ENCODE measurements at regions not wholly inside any gene's neighbourhood (a gene's known extent, or its start where the extent isn't known, plus 50 kb on each side); places are given as distances from the start of the nearest gene placed in this dataset.

- DNase-seq = no peak
Measured at GRCh38 chr12:68452078-68452715, 120.0 kb upstream of the MDM1 start.

GRCh38 chr12:68453278-68453677 lies 121.1 kb upstream of the MDM1 start:
- DNase-seq = no peak

DNA sequence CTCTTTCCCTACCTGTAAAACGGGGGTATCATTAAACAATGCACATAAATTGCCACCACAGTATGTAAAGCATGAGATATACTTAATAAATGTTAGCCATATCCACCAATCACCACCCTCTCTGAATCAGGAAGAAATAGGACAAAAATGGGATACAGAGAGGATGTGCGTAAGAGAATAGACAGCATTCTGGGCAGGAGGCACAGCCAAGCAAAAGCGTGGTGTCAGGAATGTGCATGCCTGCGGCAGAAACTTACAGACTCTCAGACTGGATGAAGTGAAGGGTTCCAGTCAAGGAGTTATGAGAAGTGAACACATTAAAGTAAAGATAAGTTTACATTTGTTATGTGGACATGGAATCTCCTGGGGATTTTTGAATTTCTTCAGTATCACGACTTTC lies 121.7 kb upstream of the MDM1 start:
- no peak for DNase-seq

GRCh38 chr12:68454892-68455291 lies 122.7 kb upstream of the MDM1 start:
- DNase-seq = no peak

- no peak for DNase-seq
Measured at GRCh38 chr12:68455691-68456345, 123.7 kb upstream of the MDM1 start.

GRCh38 chr12:68458866-68459265 lies 126.7 kb upstream of the MDM1 start:
- DNase-seq = no peak

- DNase-seq = no peak
Measured at GRCh38 chr12:68460236-68460635, 128.1 kb upstream of the MDM1 start.

DNA sequence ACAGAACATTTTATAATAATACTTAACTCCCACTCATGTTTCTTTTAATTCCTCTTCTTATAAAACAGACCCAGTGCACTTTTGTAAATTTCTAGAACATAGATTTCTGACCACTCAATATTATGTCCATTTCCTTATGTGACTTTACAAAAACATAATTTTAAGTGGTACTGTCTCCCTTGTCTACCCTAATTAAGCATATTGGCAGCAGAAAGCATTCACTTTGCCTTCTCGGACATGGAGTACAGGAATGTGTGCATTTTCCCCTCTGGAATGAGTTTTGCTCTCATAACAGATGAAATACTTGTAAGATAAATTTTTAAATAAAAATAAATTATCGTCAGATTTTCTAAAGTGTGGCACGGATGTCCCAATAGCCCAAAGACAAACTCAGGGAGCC lies 129.5 kb upstream of the MDM1 start:
- no peak for DNase-seq

- DNase-seq = no peak
Measured at GRCh38 chr12:68462803-68463202, 130.6 kb upstream of the MDM1 start.

DNA sequence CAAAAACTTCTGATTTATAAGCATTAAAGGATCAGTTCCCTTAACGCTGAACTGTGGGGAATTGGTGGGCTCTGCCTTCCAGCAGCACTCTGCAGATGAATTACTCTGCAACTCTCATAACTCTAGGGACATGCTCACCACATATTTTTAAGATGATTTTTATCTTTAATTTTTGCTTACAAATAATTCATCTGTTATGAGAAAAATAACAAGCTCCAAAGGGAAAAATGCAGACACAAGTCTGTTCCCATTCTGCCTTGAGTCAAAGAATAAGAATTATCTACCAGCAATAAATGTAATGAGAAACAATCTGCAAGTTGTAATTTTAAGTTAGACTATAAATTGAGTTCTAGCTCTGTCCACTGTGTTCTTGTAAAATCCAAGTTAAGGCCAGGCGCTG lies 133.1 kb upstream of the MDM1 start:
- DNase-seq = no peak

GRCh38 chr12:68467514-68467913 lies 135.4 kb upstream of the MDM1 start:
- DNase-seq = no peak

- no peak for DNase-seq
Measured at GRCh38 chr12:68468036-68468435, 135.9 kb upstream of the MDM1 start.

- no peak for DNase-seq
Measured at GRCh38 chr12:68469113-68469512, 137.0 kb upstream of the MDM1 start.

GRCh38 chr12:68470664-68471328 lies 138.6 kb upstream of the MDM1 start:
- DNase-seq = no peak

- no peak for DNase-seq
Measured at GRCh38 chr12:68474467-68475204, 136.1 kb upstream of the RAP1B start.

DNA sequence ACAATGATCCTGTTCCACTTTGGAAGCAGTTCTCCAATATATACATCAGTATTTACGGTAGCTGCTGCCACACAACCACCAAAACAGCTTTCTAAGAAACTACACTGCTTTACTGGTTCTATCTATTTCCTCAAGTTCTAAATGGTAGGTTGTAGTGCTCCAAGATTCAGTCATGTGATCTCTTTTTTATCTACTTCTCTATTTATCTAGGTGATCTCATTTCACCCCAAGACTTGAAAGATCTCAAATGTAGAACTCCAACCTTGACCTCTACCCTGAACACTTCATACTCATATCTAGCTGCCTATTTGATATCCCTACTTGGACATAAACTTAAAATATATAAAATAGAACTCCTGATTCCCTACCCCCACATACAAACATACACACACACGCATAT lies 133.9 kb upstream of the RAP1B start:
- DNase-seq = no peak

DNA sequence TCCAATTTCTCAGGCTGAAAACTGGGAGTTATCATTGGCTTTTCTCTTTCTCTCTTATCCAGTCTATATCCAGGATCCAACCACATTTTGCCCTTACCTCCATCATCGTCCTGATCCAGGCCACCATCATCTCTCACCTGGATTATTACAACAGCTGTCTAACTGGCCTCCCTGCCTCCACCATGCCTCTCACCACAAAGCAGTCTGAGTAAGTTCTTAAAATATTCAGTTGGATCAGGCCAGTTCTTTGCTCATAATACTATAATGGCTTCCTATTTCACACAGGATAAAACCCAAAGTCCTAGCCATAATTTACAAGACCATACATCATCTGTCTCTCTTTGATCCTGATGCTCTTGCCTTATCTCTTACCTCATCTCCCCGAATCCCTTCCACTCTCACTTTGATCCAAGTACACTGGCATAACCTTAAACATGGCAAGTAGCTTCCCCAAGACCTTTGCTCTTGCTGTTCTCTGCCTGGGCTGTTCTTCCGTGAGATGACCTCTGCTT lies 133.4 kb upstream of the RAP1B start:
- DNase-seq = no peak

DNA sequence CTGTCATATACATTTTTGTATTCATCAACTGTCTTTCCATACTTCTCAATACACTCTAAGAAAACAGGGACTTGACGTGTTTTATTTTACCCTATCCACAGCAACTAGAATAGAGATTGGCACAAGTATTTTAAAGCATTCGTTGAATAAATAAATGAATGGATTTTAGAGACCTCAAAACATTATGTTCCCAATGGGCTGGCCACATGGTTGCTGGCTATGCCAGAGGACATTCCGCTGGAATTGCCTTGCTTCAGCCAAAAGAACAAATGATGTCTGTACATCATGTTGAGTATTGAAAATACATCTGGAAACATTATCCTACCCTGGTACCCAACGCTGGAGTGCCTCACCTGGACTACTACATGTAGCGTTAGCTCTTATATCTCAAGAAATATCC lies 132.8 kb upstream of the RAP1B start:
- no peak for DNase-seq

DNA sequence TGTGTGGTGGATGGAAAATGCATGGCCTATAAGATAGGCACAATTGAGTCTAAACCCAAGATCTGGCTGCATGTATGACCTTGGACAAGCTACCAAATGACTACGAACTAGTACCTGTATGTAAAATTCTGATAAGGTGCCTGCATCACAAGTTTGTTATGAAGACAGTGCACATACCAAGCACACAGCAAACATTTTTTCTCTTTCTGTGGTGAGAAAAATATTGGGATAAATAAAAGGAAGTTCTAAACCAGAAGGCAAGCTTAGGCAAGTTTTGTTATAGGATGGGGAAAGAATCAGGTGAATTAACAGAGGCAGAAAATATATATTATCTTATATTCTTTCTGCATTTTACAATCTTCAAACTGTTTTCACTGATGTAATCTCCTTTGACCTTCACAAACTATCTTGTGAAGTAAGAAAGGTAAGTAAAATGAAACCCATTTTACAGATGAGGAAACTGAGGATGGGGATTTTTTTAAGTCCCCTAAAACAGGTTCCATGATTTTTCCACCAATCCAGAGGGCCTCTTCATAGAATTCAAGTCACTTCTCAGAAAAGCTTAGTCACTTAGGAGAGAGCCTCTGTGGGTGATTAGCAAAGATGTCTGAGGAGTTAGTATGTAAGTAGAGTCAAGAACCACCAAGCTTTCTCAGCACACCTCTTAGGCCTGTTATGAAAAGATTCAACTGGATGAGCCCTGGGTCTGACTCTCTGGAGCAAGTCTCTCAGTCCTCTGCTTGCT lies 132.0 kb upstream of the RAP1B start:
- no peak for DNase-seq

DNA sequence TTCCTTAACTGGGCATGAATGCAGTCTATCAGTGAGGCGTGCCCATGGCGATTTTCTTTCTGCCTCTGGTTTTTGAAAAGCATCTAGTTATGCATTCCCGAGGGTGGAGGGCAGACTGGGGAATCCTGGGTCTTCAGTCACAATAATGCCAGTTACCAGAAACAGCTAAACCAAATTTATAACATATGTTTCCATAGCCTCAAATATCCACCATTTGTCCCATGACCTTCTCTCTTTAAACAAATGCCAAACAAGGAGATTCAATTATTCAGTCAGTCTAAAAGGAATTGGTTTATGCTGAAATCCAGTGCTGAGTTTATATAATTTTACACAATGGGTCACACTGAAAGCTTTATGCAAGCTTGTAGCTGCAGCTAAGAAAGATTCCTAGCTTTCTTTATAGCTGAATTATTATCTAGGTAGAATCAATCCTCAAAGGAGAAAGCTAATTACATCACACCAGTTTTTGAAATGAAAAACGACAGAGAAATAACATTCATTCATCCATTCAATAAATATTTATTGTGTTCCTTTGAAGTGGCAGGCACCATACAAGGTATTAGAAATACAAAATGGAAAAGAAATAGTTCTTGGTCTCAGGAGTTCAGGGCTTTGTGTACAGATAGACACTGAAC lies 131.3 kb upstream of the RAP1B start:
- no peak for DNase-seq

DNA sequence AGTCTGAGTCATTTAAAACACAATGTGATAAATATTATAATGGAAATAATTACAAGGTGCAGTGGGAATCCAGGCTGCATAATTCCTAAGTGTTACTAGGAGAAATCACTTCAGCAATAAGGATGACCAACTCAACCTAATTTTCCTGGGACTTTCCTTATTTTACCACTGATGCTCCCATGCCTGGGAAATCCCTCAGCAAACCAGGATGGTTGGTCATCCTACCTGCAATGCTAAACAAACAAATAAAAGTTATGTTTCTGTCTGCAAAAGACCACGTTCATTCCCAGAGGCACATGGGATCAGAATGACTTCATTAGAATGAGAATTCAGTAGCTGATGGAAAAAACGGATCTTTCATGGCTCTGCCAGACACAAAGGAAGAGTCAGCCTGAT lies 130.8 kb upstream of the RAP1B start:
- no peak for DNase-seq

DNA sequence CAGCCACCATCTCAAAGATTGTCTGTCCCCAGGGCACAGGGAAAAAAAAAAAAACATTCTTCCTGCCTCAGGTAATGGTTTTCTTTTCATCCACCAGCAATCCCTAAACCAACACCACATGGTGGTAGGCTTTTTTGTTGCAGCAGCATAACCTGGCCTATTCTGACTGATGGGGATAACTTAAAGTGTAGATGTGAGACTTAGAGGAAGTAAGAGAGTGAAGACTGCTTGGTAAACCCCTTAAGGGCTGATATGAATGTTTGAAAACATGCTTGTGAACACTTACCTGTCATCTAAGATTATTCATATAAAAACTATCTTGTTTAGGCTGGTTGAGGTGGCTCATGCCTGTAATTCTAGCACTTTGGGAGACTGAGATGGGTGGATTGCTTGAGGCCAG lies 130.2 kb upstream of the RAP1B start:
- no peak for DNase-seq
